Chondrocyte (in vitro differentiated cells): ENCODE measurements at regions not wholly inside any gene's neighbourhood (a gene's known extent, or its start where the extent isn't known, plus 50 kb on each side); places are given as distances from the start of the nearest gene placed in this dataset.

Source experiments
- DNase-seq: peaks from one replicate; pipeline ENCODE4 v3.0.0; 2021; ENCODE audit warnings: mixed read lengths, low spot score
- H3K27ac Mint-ChIP-seq: one replicate; pipeline ENCODE4 v1.8.0; 2021; ENCODE audit warnings: mild to moderate bottlenecking, moderate library complexity, mixed read lengths; ENCODE audit not compliant: unreplicated experiment
- H3K27me3 Mint-ChIP-seq: 2 replicates; pipeline ENCODE4 v1.8.0; 2021; ENCODE audit warnings: low read depth, mixed read lengths
- H3K36me3 Mint-ChIP-seq: 2 replicates; pipeline ENCODE4 v1.8.0; 2021; ENCODE audit warnings: low read depth, mixed read lengths
- H3K4me1 Mint-ChIP-seq: 2 replicates; pipeline ENCODE4 v1.8.0; 2021; ENCODE audit warnings: low read depth, mild to moderate bottlenecking, mixed read lengths
- H3K4me3 Mint-ChIP-seq: one replicate; pipeline ENCODE4 v1.8.0; 2021; ENCODE audit warnings: mild to moderate bottlenecking, moderate library complexity, mixed read lengths; ENCODE audit not compliant: unreplicated experiment
- H3K9me3 Mint-ChIP-seq: 2 replicates; pipeline ENCODE4 v1.8.0; 2021; ENCODE audit warnings: low read depth, mixed read lengths
- CTCF ChIP-seq: fragments of 200-600 bp; sonication (generic); IDR thresholded peaks from 2 replicates; pipeline ENCODE4 v1.5.0; 2021; ENCODE audit warnings: antibody characterized with exemption, mild to moderate bottlenecking, moderate library complexity

- peaks cover 5% of the 10 kb centered on the region for H3K9me3 Mint-ChIP-seq
- TF ChIP-seq CTCF: no peak
- H3K36me3 Mint-ChIP-seq: no peaks in the 10 kb centered on the region
- peaks cover 19% of the 10 kb centered on the region for H3K4me1 Mint-ChIP-seq
- no peak overlapping the region for H3K4me3 Mint-ChIP-seq
- H3K27ac Mint-ChIP-seq: no peak overlapping the region
- H3K27me3 Mint-ChIP-seq: peaks cover 7% of the 10 kb centered on the region
- DNase-seq: no peak
Measured at GRCh38 chr11:70018816-70019215, 59.3 kb upstream of the ANO1 start.

- H3K4me3 Mint-ChIP-seq: no peak overlapping the region
- no peak overlapping the region for H3K27ac Mint-ChIP-seq
- DNase-seq: no peak
- no peak for TF ChIP-seq CTCF
- H3K27me3 Mint-ChIP-seq: peaks cover 9% of the 10 kb centered on the region
- H3K9me3 Mint-ChIP-seq: peaks cover 5% of the 10 kb centered on the region
- H3K4me1 Mint-ChIP-seq: peaks cover 19% of the 10 kb centered on the region
- H3K36me3 Mint-ChIP-seq: no peaks in the 10 kb centered on the region
Measured at GRCh38 chr11:70019576-70020011, 58.5 kb upstream of the ANO1 start.

GRCh38 chr11:70020336-70021214, 57.5 kb upstream of the ANO1 start:
- Mint-ChIP-seq H3K4me1 (peaks cover 19% of the 10 kb centered on the region), H3K9me3 (peaks cover 5% of the 10 kb centered on the region), H3K36me3 (no peaks in the 10 kb centered on the region), H3K27ac (peak overlapping the region; percentile 22), H3K27me3 (peaks cover 9% of the 10 kb centered on the region), H3K4me3 (no peak overlapping the region)
- TF ChIP-seq CTCF: no peak
- DNase-seq: no peak

- Mint-ChIP-seq H3K36me3 (no peaks in the 10 kb centered on the region), H3K9me3 (peaks cover 5% of the 10 kb centered on the region), H3K27me3 (peaks cover 9% of the 10 kb centered on the region), H3K27ac (no peak overlapping the region), H3K4me3 (no peak overlapping the region), H3K4me1 (peaks cover 18% of the 10 kb centered on the region)
- no peak for TF ChIP-seq CTCF
- DNase-seq: no peak
Measured at GRCh38 chr11:70021586-70021985, 56.5 kb upstream of the ANO1 start.

- no peak for TF ChIP-seq CTCF
- peaks cover 15% of the 10 kb centered on the region for H3K27me3 Mint-ChIP-seq
- no peak overlapping the region for H3K4me3 Mint-ChIP-seq
- DNase-seq: no peak
- peaks cover 7% of the 10 kb centered on the region for H3K4me1 Mint-ChIP-seq
- H3K9me3 Mint-ChIP-seq: peaks cover 5% of the 10 kb centered on the region
- no peaks in the 10 kb centered on the region for H3K36me3 Mint-ChIP-seq
- no peak overlapping the region for H3K27ac Mint-ChIP-seq
Measured at GRCh38 chr11:70024036-70024772, 53.9 kb upstream of the ANO1 start.
